Mucosa of descending colon (tissue), 3 donors: ENCODE measurements at regions not wholly inside any gene's neighbourhood (a gene's known extent, or its start where the extent isn't known, plus 50 kb on each side); places are given as distances from the start of the nearest gene placed in this dataset.

Source experiments
- ATAC-seq: fragments of 200-7000 bp; cut with Tn5 transposase; one replicate; pipeline ENCODE4 v1.9.1; 2020; ENCODE audit warnings: mild to moderate bottlenecking, moderate library complexity
- DNase-seq, 3 donors: peaks; one replicate each; pipeline ENCODE4 v3.0.0-alpha.2; 2020
- H3K36me3 ChIP-seq: fragments of 200-600 bp; one replicate; pipeline ENCODE4 v1.8.0; 2021; ENCODE audit warnings: low read depth, mild to moderate bottlenecking
- H3K4me1 ChIP-seq: fragments of 200-600 bp; one replicate; pipeline ENCODE4 v1.8.0; 2021; ENCODE audit warnings: low read depth, mild to moderate bottlenecking
- H3K4me3 ChIP-seq: fragments of 200-600 bp; one replicate; pipeline ENCODE4 v1.8.0; 2021; ENCODE audit warnings: mild to moderate bottlenecking
- H3K9me3 ChIP-seq: fragments of 200-600 bp; one replicate; pipeline ENCODE4 v1.8.0; 2021; ENCODE audit warnings: mild to moderate bottlenecking
- intact Hi-C, 2 donors: fragments of 100-400 bp; cut with DNase I in 1 of 2; cut with micrococcal nuclease in 1 of 2; formaldehyde crosslinking; loops; one replicate each; pipeline versions ENCODE4 v1.11.0 to v1.11.1; 2022; cut with DNase I, micrococcal nuclease
- TF ChIP-seq, protein P1 (sequence below): fragments of 200-600 bp; IDR thresholded peaks from one replicate; pipeline ENCODE4 v1.8.0; 2022; ENCODE audit warnings: antibody characterized with exemption, mild to moderate bottlenecking
- donor health status: DM: no; HTN: no; CAD: no; lungs with moderate emphysema.
- donor health status: DM: no; HTN: no; CAD: no.
- donor health status: DM: no; HTN: yes; CAD: no.

GRCh38 chr12:71218616-71219015 lies 60.8 kb upstream of the TSPAN8 start:
- DNase-seq (no peak), ATAC-seq (no peak)
- Histone ChIP-seq H3K9me3 (no peaks in the 10 kb centered on the region), H3K4me3 (no peak overlapping the region), H3K36me3 (no peaks in the 10 kb centered on the region), H3K4me1 (peaks cover 18% of the 10 kb centered on the region)
- TF ChIP-seq, protein P1, sequence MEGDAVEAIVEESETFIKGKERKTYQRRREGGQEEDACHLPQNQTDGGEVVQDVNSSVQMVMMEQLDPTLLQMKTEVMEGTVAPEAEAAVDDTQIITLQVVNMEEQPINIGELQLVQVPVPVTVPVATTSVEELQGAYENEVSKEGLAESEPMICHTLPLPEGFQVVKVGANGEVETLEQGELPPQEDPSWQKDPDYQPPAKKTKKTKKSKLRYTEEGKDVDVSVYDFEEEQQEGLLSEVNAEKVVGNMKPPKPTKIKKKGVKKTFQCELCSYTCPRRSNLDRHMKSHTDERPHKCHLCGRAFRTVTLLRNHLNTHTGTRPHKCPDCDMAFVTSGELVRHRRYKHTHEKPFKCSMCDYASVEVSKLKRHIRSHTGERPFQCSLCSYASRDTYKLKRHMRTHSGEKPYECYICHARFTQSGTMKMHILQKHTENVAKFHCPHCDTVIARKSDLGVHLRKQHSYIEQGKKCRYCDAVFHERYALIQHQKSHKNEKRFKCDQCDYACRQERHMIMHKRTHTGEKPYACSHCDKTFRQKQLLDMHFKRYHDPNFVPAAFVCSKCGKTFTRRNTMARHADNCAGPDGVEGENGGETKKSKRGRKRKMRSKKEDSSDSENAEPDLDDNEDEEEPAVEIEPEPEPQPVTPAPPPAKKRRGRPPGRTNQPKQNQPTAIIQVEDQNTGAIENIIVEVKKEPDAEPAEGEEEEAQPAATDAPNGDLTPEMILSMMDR, result no peak
- intact Hi-C loops, result loop anchor here in 1 of 2 donors (5.0 kb wide), 1 partner anchor 61 kb away; the partner anchor contains the start of gene TSPAN8

DNA sequence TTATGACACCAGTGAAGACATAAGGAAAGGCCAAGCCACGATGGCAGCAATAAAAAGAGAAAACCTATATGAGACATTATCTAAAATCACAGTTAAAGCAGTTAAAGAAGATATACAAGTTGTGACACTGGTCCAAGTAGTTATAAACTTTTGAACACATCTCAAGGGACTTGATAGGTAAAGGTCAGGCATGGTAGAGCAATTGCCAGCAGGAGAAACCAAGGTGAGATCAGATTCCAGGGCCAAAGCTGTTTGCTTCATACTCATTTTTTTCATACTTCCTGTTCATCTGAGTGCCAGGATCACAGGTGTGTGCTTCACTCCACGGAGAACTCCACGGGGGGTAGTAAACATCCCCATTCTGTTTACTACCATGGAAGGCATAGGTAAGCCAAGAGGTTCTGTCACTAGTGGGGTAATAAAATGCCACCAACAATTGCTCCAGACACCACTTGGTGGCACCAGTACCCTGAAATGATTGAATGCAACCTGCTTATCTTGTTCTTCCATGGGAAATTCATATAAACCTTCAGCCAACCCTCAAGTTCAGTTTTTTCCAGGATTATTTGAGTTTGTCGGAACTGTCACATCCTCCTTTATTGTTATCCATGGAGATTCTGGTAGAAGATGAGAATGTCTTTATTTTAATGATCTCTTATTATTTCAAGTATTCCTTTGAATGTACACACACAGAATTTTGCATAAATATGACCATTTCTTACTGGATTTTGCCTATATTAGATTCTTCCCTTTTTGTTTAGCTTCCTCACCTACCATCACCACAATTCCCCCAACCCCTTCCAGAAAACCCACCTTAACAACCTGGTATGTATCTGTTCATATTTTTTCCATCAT lies 59.2 kb upstream of the TSPAN8 start:
- TF ChIP-seq, protein P1, result peak; percentile 30
- Histone ChIP-seq H3K4me1 (peaks cover 22% of the 10 kb centered on the region), H3K36me3 (no peaks in the 10 kb centered on the region), H3K4me3 (no peak overlapping the region), H3K9me3 (no peaks in the 10 kb centered on the region)
- peak in 2 of 3 donors; percentile 44 to 78 for DNase-seq
- intact Hi-C loops, result loop anchor here in 1 of 2 donors (5.0 kb wide), 1 partner anchor 60 kb away; the partner anchor contains the start of gene TSPAN8
- ATAC-seq, result peak; percentile 81

DNA sequence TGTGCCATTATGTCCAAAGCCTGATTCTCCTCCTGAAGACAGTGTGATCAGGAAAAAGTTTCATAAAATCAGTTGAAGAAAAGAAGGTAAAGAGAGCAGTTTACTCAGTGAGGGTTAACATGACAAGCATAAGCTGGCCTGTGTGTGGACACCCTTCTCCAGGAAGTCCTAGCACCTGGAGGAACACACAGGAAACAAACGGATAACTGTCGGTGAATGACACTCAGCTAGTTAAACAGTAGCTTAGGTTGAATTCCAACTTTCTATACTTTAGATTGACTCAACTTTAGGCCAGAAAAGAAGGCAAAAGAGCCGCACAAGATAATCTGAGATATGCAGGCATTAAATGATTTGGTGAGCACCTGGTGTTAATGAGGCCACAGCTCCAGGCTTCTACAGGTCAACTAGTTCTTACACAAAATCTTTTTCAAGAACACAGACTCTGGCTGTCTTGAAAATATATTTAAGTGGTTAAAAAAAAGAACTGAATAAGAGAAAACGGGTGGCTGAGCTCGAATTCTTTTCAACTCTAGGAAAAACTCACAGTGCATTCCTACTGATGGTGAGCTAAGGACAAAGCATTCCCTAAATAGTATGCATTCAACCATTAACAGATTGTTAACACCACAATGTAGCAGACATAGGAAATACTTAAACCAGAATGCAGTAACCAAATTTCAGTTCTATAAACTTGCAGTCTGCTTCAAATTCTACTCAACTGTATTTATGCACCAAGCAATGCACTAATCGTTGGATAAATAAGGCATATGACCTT lies 56.9 kb upstream of the TSPAN8 start:
- ATAC-seq, result peak; percentile 87
- Histone ChIP-seq H3K9me3 (no peaks in the 10 kb centered on the region), H3K4me1 (peaks cover 22% of the 10 kb centered on the region), H3K36me3 (no peaks in the 10 kb centered on the region), H3K4me3 (no peak overlapping the region)
- intact Hi-C loops, result loop anchor here in 1 of 2 donors (5.0 kb wide), 1 partner anchor 57 kb away; the partner anchor contains the start of gene TSPAN8
- TF ChIP-seq, protein P1, result no peak
- peak in 2 of 3 donors; percentile 31 to 62 for DNase-seq

- TF ChIP-seq, protein P1, result no peak
- Histone ChIP-seq H3K4me3 (no peak overlapping the region), H3K36me3 (no peaks in the 10 kb centered on the region), H3K9me3 (peaks cover 14% of the 10 kb centered on the region), H3K4me1 (peaks cover 3% of the 10 kb centered on the region)
- intact Hi-C loops, result no loop called here
- no peak for ATAC-seq
- no peak for DNase-seq
Observed at GRCh38 chr12:71208053-71208685, 50.4 kb upstream of the TSPAN8 start.
